ENCODE measurements at regions not wholly inside any gene's neighbourhood (a gene's known extent, or its start where the extent isn't known, plus 50 kb on each side); places are given as distances from the start of the nearest gene placed in this dataset.
A peak's percentile ranks its signal among the peaks of the same experiment; 100 is the strongest.
"Not testable (repeated sequence)": the region's sequence is repeated elsewhere in the genome, so short reads cannot be mapped to it uniquely, and the experiment has no call there.

GRCh38 chr14:100007254-100007653 lies 58.0 kb upstream of the EVL start:
- BruUV-seq (replicated peaks) = no TSS peak
- 0% methylated on average over 1 of the region's 1 CpG for WGBS (ENCODE audit: insufficient coverage, insufficient replicate concordance, low lambda C conversion rate, missing lambda C conversion rate)
- no peaks in the 10 kb centered on the region for H3K79me2 ChIP-seq (ENCODE audit: control insufficient read depth, insufficient read depth, low read length)
- no peak overlapping the region for H2AFZ ChIP-seq (ENCODE audit: control insufficient read depth, low read depth, low read length)
- peaks cover 3% of the 10 kb centered on the region; the same call in 2 of the 3 replicates for H3K9me3 ChIP-seq (replicated peaks; ENCODE audit: control insufficient read depth, insufficient read depth, low read length)
- intact Hi-C loops (cut with micrococcal nuclease; ENCODE audit: unreplicated experiment) (no loop called here), in situ Hi-C loops (cut with MboI) (no loop called here)
- TF ChIP-seq SPI1 (IDR thresholded peaks at IDR 0.05; ENCODE audit: borderline replicate concordance, insufficient read depth, low read depth, low read length) (0 out of 2 replicates have a peak, but pooled peaks have one; percentile 23), TAF1 (IDR thresholded peaks at IDR 0.05; ENCODE audit: borderline replicate concordance, low read depth, low read length) (no peak)
- H3K27ac ChIP-seq (ENCODE audit: control insufficient read depth, insufficient read depth) = no peak overlapping the region
- H4K20me1 ChIP-seq (ENCODE audit: control insufficient read depth, insufficient read depth) = no peaks in the 10 kb centered on the region
- no peak overlapping the region for H3K4me3 ChIP-seq
- RAD21 ChIA-PET (ENCODE audit: unreplicated experiment) = no interaction called here
- H3K36me3 ChIP-seq (ENCODE audit: control insufficient read depth in 2 of 2, insufficient read depth in 2 of 2, low read length in 1 of 2) = no peaks in the 10 kb centered on the region
- DNase-seq (ENCODE audit: low read depth, low spot score) (no peak), FAIRE-seq (no peak), ATAC-seq (no peak)
- no peak overlapping the region for H3K9ac ChIP-seq (ENCODE audit: control insufficient read depth, insufficient read depth, low read length)
- no peak overlapping the region for H3K4me2 ChIP-seq (ENCODE audit: control insufficient read depth, insufficient read depth)
- CTCF ChIA-PET = no interaction called here
- no peaks in the 10 kb centered on the region for H3K4me1 ChIP-seq (ENCODE audit: control insufficient read depth, insufficient read depth, low read length)
- SMC1A ChIA-PET (ENCODE audit: uncharacterized antibody, unreplicated experiment) = interaction anchor here (0.7 kb wide), 1 partner anchor 9 kb away, joined by 3 read pairs; no protein-coding TSS in a partner anchor
- POLR2A ChIA-PET = no interaction called here
- no peaks in the 10 kb centered on the region for H3K27me3 ChIP-seq (replicated peaks in 1 of 2; ENCODE audit: control insufficient read depth in 2 of 2, insufficient read depth in 2 of 2, low read length in 1 of 2)

- H3K27me3 ChIP-seq (replicated peaks in 1 of 2; ENCODE audit: control insufficient read depth in 2 of 2, insufficient read depth in 2 of 2, low read length in 1 of 2); FAIRE-seq; H3K4me3 ChIP-seq; in situ Hi-C loops (cut with MboI); BruUV-seq (replicated peaks); H3K4me2 ChIP-seq (ENCODE audit: control insufficient read depth, insufficient read depth); DNase-seq (ENCODE audit: low read depth, low spot score); H3K27ac ChIP-seq (ENCODE audit: control insufficient read depth, insufficient read depth); ATAC-seq; H3K9ac ChIP-seq (ENCODE audit: control insufficient read depth, insufficient read depth, low read length); CTCF ChIA-PET; H2AFZ ChIP-seq (ENCODE audit: control insufficient read depth, low read depth, low read length); intact Hi-C loops (cut with micrococcal nuclease; ENCODE audit: unreplicated experiment); H3K79me2 ChIP-seq (ENCODE audit: control insufficient read depth, insufficient read depth, low read length); H4K20me1 ChIP-seq (ENCODE audit: control insufficient read depth, insufficient read depth); H3K9me3 ChIP-seq (replicated peaks; ENCODE audit: control insufficient read depth, insufficient read depth, low read length); POLR2A ChIA-PET; H3K36me3 ChIP-seq (ENCODE audit: control insufficient read depth in 2 of 2, insufficient read depth in 2 of 2, low read length in 1 of 2); H3K4me1 ChIP-seq (ENCODE audit: control insufficient read depth, insufficient read depth, low read length); SMC1A ChIA-PET (ENCODE audit: uncharacterized antibody, unreplicated experiment); RAD21 ChIA-PET (ENCODE audit: unreplicated experiment): not testable (repeated sequence)
- 57% methylated on average over 2 of the region's 2 CpGs for WGBS (ENCODE audit: insufficient coverage, insufficient replicate concordance, low lambda C conversion rate, missing lambda C conversion rate)
These were observed 55.4 kb upstream of the EVL start for GRCh38 chr14:100009802-100010201.
